Fibroblast of skin of abdomen (primary cell): ENCODE measurements at regions not wholly inside any gene's neighbourhood (a gene's known extent, or its start where the extent isn't known, plus 50 kb on each side); places are given as distances from the start of the nearest gene placed in this dataset.
"Not testable (repeated sequence)": the region's sequence is repeated elsewhere in the genome, so short reads cannot be mapped to it uniquely, and the experiment has no call there.

Experiments used
- DNase-seq: peaks from one replicate; pipeline ENCODE4 v3.0.0-alpha.2; 2013

- DNase-seq: no peak
Measured at GRCh38 chr2:111252436-111252835, 131.7 kb downstream of the BCL2L11 start.

DNA sequence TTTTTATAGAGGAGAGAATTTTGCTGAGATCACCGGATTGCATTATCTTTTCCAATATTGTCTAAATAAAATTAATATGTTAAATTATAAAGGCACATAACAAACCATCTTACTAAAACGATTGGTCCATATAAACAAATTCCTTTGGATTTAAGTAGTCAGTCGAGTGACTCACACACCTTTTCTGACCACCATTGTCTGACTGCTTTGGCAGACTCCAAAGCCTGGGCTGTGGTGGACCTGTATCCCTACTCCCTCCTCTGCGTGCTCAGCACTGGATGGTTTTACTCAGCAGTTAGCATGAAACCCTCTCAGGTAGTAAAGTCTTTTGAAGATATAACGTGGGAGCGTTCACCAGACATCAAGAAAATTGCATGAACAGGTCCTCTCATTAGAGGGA lies 134.2 kb downstream of the BCL2L11 start:
- not testable (repeated sequence) for DNase-seq

DNA sequence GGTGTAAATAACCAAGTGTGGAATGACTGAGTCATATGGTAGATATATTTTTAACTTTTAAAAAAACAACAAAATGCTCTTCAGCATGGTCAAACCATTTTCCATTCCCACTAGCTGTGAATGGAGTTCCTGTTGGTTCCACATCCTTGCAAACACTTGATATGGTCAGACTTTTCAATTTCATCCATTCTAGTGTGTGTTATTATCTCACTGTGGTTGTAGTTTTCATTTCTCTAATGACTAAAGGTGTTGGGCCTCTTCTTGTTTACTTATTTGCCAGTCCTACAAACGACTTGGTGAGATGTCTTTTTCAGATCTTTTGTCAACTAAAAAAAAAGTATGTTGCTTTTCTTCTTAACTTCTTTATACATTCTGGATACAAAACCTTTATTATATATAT lies 135.9 kb downstream of the BCL2L11 start:
- DNase-seq: not testable (repeated sequence)

- not testable (repeated sequence) for DNase-seq
Measured at GRCh38 chr2:111257607-111258006, 136.9 kb downstream of the BCL2L11 start.

DNA sequence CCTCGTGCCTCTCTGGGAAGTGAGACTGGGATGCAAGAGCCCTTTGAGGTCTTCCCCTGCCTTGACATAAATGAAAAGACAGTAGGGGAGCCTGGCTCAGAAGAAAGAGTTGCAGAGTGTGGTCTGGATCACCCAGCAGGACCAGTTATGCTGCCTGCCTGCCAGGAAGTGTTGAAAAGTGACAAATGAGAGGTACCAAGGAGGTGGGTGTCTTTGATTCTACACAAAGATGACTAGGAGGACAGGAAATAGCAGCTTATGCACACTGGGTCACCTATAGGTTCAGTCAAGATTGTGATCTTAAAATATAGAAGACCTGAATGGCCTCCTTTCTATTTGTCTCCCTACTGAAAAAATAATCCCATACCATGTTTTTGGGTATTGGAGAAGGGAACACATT lies 137.6 kb downstream of the BCL2L11 start:
- not testable (repeated sequence) for DNase-seq

DNA sequence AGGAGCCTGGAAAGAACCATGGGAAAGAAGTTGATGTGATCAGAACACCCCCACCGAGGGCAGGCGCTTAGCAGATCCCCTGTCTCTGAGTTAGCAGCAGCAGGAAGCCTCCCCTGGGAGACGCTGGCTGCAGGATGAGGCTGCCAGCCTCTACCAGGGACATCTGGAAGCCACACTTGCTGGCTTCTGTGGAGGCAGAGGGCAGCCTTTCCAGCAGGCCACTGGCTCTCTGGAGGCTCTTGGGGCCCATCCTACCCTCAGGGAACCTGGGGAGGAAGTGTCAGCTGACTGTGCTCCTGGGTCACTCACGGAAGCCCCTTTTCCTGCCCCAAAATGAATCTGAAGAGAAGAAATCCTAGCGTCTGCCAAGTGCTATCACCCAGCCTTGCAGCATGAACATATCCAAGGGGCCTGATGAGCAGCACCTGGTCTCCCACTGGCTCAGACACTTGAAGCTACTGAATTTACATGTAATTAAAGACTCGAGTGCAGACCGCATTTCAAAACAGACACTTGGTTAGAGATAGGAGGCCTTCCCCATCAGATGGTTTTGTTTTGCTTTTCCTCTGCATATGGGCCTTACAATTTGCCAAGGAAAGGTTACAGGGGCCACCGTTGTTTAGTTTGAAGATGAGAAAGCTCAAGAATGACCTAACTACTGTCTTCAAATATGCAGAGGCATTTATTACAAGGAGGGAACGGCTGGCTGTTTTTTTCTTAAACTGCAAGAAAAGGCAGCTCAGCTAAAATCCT lies 142.1 kb downstream of the BCL2L11 start:
- DNase-seq: not testable (repeated sequence)

DNA sequence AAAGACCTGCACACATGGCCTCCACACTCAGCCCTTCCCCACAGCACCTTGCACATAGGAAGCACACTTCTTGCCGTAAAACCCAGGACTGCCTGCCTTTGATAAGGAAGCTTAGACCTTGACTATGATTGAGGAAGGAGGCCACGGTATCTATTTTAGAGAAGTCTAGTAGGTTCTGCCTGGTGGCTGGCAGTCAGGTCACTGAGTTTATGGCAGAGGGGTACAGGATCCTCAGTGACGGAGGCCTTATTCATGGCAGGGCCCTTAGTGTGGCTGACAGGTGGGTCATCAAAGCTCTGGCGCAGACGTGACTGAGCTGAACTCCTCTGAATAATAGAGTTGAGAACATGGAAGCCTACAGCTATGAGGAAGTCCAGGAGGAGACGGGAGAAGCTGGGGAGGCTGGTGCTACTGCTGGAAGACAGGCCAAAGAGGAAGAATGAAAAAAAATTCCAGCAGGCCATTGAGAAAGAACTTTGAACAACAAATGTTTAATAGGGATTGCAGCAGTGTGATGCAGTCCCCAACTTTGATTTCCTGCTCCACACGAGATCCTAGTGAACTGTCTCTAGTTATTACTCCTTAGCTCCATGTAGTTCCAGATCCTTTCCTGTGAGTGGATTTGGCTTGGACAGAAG lies 142.8 kb downstream of the BCL2L11 start:
- DNase-seq: not testable (repeated sequence)

DNA sequence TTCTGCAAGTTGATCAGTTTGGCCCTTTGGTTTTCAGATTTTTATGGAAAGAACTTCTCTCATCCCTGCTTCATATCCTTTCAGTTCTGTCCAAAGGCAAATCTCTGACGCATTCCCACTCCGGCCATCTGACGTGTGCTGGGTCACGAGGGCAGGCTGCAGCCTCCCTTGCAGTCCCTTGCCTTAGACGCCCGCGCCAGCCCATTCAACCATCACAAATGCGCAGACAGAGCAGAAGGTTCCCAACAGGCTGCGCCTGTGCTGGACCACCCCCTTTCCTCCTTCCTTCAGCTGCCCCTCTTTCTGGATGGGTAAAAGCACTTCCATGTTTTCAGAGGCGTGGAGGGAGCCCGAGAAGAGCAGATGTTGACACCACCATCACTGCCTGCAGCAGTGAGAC lies 144.2 kb downstream of the BCL2L11 start:
- not testable (repeated sequence) for DNase-seq

DNA sequence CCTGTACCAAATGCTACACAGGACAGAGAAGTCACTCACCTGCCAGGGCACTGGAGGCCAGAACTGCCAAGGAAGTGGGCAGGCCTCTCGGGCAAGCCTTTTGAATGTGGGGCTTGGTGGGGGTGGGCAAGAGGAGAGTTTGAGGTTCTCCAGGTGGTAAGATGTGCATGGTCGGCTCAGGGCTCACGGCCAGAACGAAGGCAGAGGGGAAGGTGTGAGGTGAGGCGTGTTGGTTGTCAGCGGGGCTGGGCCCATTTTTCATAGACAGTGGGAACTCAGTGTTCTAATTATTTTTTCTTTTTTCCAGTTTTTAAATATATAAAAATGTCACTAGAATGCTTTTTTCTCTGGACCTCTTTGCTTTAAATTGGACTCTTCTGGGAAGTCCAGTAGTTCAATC lies 145.8 kb downstream of the BCL2L11 start:
- DNase-seq: not testable (repeated sequence)

- DNase-seq: not testable (repeated sequence)
Measured at GRCh38 chr2:111267038-111267437, 146.3 kb downstream of the BCL2L11 start.

- DNase-seq: not testable (repeated sequence)
Measured at GRCh38 chr2:111269761-111270323, 149.1 kb downstream of the BCL2L11 start.

GRCh38 chr2:111270569-111270968 lies 149.9 kb downstream of the BCL2L11 start:
- DNase-seq: not testable (repeated sequence)

DNA sequence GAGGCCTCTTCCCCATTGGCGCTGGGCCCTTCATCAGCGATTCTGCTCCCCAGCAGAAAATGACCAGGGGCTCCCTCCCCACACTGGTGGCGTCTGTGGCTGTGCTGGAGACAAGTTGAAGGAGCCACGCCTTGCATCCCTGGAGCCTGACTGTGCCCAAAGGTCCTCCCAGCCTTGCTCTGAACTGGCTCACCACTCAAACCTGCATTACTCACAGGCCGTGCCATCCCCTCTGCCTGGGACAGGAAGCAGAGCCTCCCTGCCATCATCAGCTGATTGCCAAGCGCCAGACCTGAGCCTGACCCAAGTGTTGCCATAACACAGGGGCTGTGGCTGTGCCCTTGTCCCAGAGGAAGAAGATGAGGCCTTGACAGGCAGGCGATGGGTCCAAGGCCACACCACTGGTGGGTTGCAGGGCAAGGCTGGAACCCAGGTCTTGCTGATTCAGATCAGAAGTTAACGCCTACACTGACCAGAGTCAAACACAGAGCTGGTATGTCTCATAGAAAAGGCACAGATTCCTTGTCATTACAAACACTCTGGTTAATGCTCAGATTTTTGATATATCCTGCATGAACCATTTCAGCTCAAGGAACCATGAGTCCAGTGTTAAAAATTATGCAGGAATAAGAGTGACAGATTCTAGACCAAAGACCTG lies 151.1 kb downstream of the BCL2L11 start:
- DNase-seq: not testable (repeated sequence)

DNA sequence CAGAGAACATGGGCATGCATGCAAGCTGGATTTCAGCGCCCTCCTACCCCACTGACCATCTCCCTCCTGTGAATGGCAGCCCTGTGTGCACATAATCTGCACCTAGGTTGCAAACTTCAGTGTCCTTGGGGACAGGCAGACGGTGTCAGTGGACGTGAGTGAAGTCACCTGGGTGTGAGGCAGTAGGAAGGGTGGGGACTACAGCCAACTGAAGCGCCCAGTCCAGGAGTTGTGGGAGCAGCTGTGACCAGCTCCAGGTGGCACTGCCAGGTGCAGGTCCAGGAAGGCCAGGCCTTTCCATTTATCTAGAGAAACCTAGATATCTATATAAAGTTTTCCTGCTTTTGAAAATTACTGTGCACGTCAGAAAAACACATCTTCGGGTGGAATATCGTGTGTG lies 152.3 kb downstream of the BCL2L11 start:
- not testable (repeated sequence) for DNase-seq

DNA sequence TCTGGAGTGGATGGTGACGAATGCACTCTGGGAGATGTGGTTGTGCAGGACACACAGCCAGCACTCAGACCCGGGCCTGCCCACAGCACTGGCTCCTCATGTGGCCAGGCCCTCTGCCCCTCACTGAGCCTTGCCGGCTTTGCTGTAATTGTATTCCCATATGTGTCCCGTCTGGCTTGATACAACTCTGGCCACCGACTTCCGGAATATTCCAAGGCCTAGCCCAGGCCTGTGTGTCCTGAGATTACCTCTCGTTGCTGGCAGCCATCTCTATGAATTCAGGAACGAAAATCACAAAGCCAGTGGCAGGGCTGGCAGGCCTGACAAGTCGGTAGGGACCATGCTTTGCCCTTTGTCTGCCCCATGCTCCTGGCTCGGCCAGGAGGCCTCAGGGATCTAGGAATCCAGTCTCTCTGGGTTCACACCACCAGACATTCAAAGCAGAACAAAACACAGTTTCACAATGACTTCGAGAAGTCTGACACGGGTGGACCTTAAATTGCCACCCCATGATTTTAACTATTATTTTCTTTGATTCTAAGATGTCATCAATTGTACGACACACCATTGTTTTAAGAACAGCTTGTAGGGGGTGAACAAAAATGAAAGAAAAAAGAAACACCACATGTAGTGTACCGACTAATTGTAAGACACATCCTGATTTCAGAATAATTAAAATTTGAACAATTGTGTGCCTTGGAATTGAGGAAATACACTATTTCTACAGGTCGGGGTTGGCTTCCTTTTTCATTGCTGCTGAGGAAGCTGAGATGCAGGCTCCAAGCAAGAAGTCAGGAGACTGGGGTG lies 154.5 kb downstream of the BCL2L11 start:
- not testable (repeated sequence) for DNase-seq

- DNase-seq: not testable (repeated sequence)
Measured at GRCh38 chr2:111275854-111276171, 155.1 kb downstream of the BCL2L11 start.

GRCh38 chr2:111278133-111278532 lies 157.4 kb downstream of the BCL2L11 start:
- not testable (repeated sequence) for DNase-seq

GRCh38 chr2:111280709-111281286 lies 160.1 kb downstream of the BCL2L11 start:
- DNase-seq: not testable (repeated sequence)

DNA sequence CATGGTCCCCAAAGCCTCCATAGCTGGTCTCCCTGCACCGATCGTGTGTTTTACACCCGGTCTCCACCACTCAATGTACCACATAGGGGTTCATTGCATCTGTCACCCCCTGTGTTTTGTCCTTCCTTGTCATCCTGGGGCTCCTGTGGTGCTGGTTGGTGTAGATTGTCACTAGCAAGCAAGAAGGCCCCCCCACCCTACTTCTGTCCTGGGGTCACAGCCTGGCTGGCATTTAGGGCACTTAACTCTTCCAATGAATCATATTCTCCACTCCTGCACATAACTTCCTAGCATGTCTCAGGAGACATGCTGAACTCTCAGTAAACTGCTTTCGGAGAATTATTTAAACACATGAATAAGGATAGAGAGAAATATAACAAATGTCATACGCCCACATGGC lies 161.4 kb downstream of the BCL2L11 start:
- not testable (repeated sequence) for DNase-seq

DNA sequence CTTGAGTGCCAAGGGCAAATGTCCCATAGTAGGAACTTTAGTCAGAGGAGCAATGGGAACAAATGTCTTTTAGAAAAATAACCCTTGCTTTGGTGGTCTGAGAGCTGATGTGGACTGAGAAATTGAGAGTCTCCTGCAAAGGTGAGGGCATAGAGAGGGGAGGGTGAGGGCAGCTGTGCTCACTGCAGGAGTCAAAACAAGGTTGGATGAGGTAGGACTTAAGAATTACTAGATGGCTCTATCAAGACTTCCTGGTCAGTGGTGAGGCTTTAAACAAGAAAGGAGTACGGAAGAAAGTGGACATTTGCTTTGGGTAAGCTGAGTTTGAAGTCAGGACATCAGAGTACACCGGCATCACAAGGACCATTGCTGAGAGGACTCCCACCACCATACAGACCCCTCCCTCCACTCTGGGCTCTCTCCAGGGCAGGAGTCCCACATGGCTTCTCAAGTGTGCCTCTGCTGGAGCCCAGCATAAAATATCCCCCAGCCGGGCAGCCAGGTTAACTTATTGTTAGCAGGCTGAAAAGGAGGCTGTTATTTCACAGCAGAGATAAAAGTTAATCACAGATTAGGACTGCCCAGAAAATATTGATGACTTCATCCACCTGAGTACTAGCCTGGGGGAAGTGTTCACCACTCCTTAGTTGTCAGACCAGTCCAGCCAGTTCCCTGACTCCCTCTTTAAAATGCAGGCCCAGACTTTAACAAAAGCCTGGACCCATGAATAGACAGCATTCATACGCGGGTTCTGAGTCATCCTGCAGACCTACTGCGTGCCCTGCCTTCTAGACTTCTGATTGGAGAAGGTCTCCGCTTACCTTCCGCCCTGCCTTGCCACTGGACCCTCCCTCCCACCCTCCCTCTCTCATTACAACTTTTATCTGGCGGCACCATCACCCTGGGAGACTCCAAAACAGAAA lies 167.2 kb downstream of the BCL2L11 start:
- not testable (repeated sequence) for DNase-seq

GRCh38 chr2:111290370-111290769 lies 169.7 kb downstream of the BCL2L11 start:
- DNase-seq: not testable (repeated sequence)
